Transverse colon (tissue), 4 donors: ENCODE measurements at regions not wholly inside any gene's neighbourhood (a gene's known extent, or its start where the extent isn't known, plus 50 kb on each side); places are given as distances from the start of the nearest gene placed in this dataset.

Experiments used
- DNase-seq: peaks from one replicate; pipeline ENCODE4 v3.0.0-alpha.2; 2019
- H3K27ac ChIP-seq, 4 donors: fragments of 200-600 bp; sonication (generic); 2 replicates each; pipeline ENCODE4 v1.5.1; 2016 to 2018; ENCODE audit warnings: inconsistent platforms in 4 of 4
- H3K27me3 ChIP-seq: fragments of 200-600 bp; sonication (generic); 2 replicates; pipeline ENCODE4 v1.5.1; 2017; ENCODE audit warnings: inconsistent platforms
- H3K36me3 ChIP-seq, 4 donors: fragments of 200-600 bp; sonication (generic); 2 replicates each; pipeline ENCODE4 v1.5.1; 2017 to 2019; ENCODE audit warnings: inconsistent platforms in 4 of 4
- H3K4me1 ChIP-seq, 4 donors: fragments of 200-600 bp; sonication (generic); 2 replicates each; pipeline ENCODE4 v1.5.1; 2017 to 2020; ENCODE audit warnings: inconsistent platforms in 4 of 4
- H3K4me3 ChIP-seq, 4 donors: fragments of 200-600 bp; sonication (generic); 1 replicate in 1 of 4; 2 replicates in 3 of 4; pipeline versions ENCODE4 v1.5.1 to v1.6.1; 2017 to 2019; ENCODE audit warnings: inconsistent platforms in 4 of 4
- H3K9me3 ChIP-seq, 2 donors: fragments of 200-600 bp; sonication (generic); 2 replicates each; pipeline ENCODE4 v1.5.1; 2017 to 2019; ENCODE audit warnings: inconsistent platforms in 2 of 2
- CTCF ChIP-seq, 5 experiments: fragments of 200-600 bp in 3 of 5; fragments of 450-650 bp in 2 of 5; sonication (generic) in 3 of 5; IDR thresholded peaks; 1 replicate in 2 of 5; 2 replicates in 3 of 5; pipeline ENCODE4 v1.5.1; 2016 to 2017; ENCODE audit warnings: antibody characterized with exemption in 5 of 5, inconsistent platforms in 3 of 5, mild to moderate bottlenecking in 2 of 5, moderate library complexity in 1 of 5
- EP300 ChIP-seq: sonication (generic); formaldehyde crosslinking; IDR thresholded peaks from one replicate; pipeline ENCODE4 v1.6.1; 2017; ENCODE audit warnings: antibody characterized with exemption, low read depth
- POLR2A ChIP-seq: fragments of 450-650 bp; IDR thresholded peaks from one replicate; pipeline ENCODE4 v1.6.1; 2016; ENCODE audit warnings: antibody characterized with exemption, mild to moderate bottlenecking, moderate library complexity
- POLR2AphosphoS5 ChIP-seq, 3 donors: sonication (generic); formaldehyde crosslinking; IDR thresholded peaks; one replicate each; pipeline ENCODE4 v1.6.1; 2016; ENCODE audit warnings: antibody characterized with exemption in 3 of 3
- WGBS, 2 donors: methylation state at CpG; one replicate each; pipeline ENCODE4 v1.1.5; 2018; ENCODE audit warnings: low coverage in 1 of 2; 5-methylcytosine and 5-hydroxymethylcytosine counted together
- in situ Hi-C, 4 donors: fragments of 200-750 bp; cut with MboI; loops; one replicate each; pipeline versions ENCODE4 v1.15.0 to v1.15.1; 2017; ENCODE audit warnings: low sequenced_read_pairs in 3 of 4, low pct_ligation_motif_present in 1 of 4, low pct_unique_long_range_greater_than_20kb in 1 of 4
- intact Hi-C: fragments of 100-400 bp; cut with DNase I; formaldehyde crosslinking; loops from one replicate; pipeline ENCODE4 v1.15.1; 2023; ENCODE audit warnings: low total_unique reads

GRCh38 chr13:54643863-54644262, 1615.2 kb downstream of the OLFM4 start:
- no peaks in the 10 kb centered on the region for H3K9me3 ChIP-seq
- intact Hi-C loops (no loop called here), in situ Hi-C loops (no loop called here)
- no peak overlapping the region for H3K4me3 ChIP-seq
- no peaks in the 10 kb centered on the region for H3K27me3 ChIP-seq
- no peaks in the 10 kb centered on the region for H3K4me1 ChIP-seq
- TF ChIP-seq POLR2AphosphoS5 (IDR thresholded peaks at IDR 0.05) (no peak), CTCF (IDR thresholded peaks at IDR 0.05) (no peak), EP300 (no peak), POLR2A (no peak)
- no peak for DNase-seq
- H3K27ac ChIP-seq = no peak overlapping the region
- H3K36me3 ChIP-seq = no peaks in the 10 kb centered on the region

DNA sequence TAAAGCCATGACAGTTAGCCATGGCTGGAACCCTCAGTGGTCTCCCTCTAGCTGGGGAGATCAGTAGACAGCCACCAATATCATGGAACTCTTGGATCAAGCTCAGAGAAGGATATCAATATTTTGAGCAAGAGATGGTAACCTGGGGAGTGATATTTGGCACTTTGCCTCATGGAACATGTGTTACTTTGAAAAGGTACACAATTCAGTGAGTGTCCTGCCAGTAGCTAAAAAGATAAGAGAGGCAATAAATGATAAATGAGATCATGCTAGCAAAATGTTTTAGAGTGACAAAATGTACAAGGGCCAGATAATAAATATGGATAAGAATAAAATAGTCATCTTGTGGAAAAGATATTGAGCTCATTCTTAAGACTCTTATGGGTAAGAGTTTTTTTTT, 1618.7 kb downstream of the OLFM4 start:
- Histone ChIP-seq H3K36me3 (no peaks in the 10 kb centered on the region), H3K27me3 (no peaks in the 10 kb centered on the region), H3K4me3 (no peak overlapping the region), H3K4me1 (no peaks in the 10 kb centered on the region), H3K9me3 (no peaks in the 10 kb centered on the region), H3K27ac (no peak overlapping the region)
- DNase-seq = no peak
- intact Hi-C loops = no loop called here
- TF ChIP-seq POLR2A (no peak), CTCF (IDR thresholded peaks at IDR 0.05) (no peak), POLR2AphosphoS5 (IDR thresholded peaks at IDR 0.05) (no peak), EP300 (no peak)
- in situ Hi-C loops = no loop called here

- no peak for TF ChIP-seq CTCF (IDR thresholded peaks at IDR 0.05)
- no peak for TF ChIP-seq POLR2AphosphoS5 (IDR thresholded peaks at IDR 0.05)
- TF ChIP-seq POLR2A = no peak
- TF ChIP-seq EP300 = no peak
- intact Hi-C loops (no loop called here), in situ Hi-C loops (no loop called here)
- H3K27ac ChIP-seq = no peak overlapping the region
- no peaks in the 10 kb centered on the region for H3K36me3 ChIP-seq
- no peak for DNase-seq
- no peak overlapping the region for H3K4me3 ChIP-seq
- WGBS, 2 donors = 70 to 86% methylated on average over 1 of the region's 1 CpG
- H3K9me3 ChIP-seq = peaks cover 0 to 5% of the 10 kb centered on the region in 2 donors
- no peaks in the 10 kb centered on the region for H3K4me1 ChIP-seq
- no peaks in the 10 kb centered on the region for H3K27me3 ChIP-seq
Measured at GRCh38 chr13:54657588-54657987, 1629.0 kb downstream of the OLFM4 start.

DNA sequence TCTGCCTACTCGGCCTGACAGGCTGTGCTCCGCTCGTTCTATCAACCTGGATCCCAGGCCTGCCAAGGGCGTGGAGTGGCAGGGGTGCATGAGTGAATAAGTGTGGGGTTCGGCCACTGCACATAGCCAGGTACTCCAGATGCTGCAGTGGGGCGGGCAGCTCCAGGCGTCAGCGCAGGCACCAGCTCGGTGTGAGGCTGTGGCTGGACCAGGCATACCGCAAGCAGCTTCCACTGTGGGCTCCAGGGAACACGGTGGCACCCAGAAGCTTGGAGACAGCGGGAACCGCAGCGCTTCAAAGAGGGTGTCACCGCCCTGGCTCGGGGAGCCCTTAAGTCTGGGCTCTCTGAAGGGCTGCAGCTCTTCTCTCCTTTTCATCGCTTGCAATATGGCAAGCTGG, 1630.2 kb downstream of the OLFM4 start:
- intact Hi-C loops (no loop called here), in situ Hi-C loops (no loop called here)
- Histone ChIP-seq H3K36me3 (no peaks in the 10 kb centered on the region), H3K4me1 (no peaks in the 10 kb centered on the region), H3K9me3 (peaks cover 0 to 5% of the 10 kb centered on the region in 2 donors), H3K27me3 (no peaks in the 10 kb centered on the region), H3K4me3 (no peak overlapping the region), H3K27ac (no peak overlapping the region)
- no peak for TF ChIP-seq CTCF (IDR thresholded peaks at IDR 0.05)
- no peak for TF ChIP-seq EP300
- no peak for TF ChIP-seq POLR2A
- TF ChIP-seq POLR2AphosphoS5 (IDR thresholded peaks at IDR 0.05) = no peak
- DNase-seq = no peak
- 94% methylated on average over 17 of the region's 17 CpGs; no CpG with 5 or more reads in 1 of the 2 donors for WGBS, 2 donors
